ENCODE measurements at regions not wholly inside any gene's neighbourhood (a gene's known extent, or its start where the extent isn't known, plus 50 kb on each side); places are given as distances from the start of the nearest gene placed in this dataset.
"Not testable (repeated sequence)": the region's sequence is repeated elsewhere in the genome, so short reads cannot be mapped to it uniquely, and the experiment has no call there.

GRCh38 chr2:89579154-89579553 lies 887.7 kb downstream of the RPIA start:
- TF ChIP-seq CTCF, POLR2A, EP300, POLR2AphosphoS5 (IDR thresholded peaks at IDR 0.05): not testable (repeated sequence)
